GM19351 (cell line): ENCODE measurements at regions not wholly inside any gene's neighbourhood (a gene's known extent, or its start where the extent isn't known, plus 50 kb on each side); places are given as distances from the start of the nearest gene placed in this dataset.
"Not testable (repeated sequence)": the region's sequence is repeated elsewhere in the genome, so short reads cannot be mapped to it uniquely, and the experiment has no call there.

Experiments
- ATAC-seq: cut with Tn5 transposase; IDR thresholded peaks from one replicate; pipeline ENCODE4 v1.9.1; 2021; ENCODE audit warnings: mild to moderate bottlenecking, moderate library complexity; ENCODE audit not compliant: unreplicated experiment

GRCh38 chr15:62316413-62317060, 151.5 kb upstream of the C2CD4B start:
- no peak for ATAC-seq

- no peak for ATAC-seq
Observed at GRCh38 chr15:62320259-62320658, 155.2 kb upstream of the C2CD4B start.

- no peak for ATAC-seq
Observed at GRCh38 chr15:62323353-62323890, 158.3 kb upstream of the C2CD4B start.

- no peak for ATAC-seq
Observed at GRCh38 chr15:62324382-62324781, 159.3 kb upstream of the C2CD4B start.

GRCh38 chr15:62325597-62325996, 160.5 kb upstream of the C2CD4B start:
- ATAC-seq, result no peak

GRCh38 chr15:62326460-62327011, 161.5 kb upstream of the C2CD4B start:
- no peak for ATAC-seq

GRCh38 chr15:62327406-62327805, 162.3 kb upstream of the C2CD4B start:
- no peak for ATAC-seq

GRCh38 chr15:62332472-62332871, 167.4 kb upstream of the C2CD4B start:
- not testable (repeated sequence) for ATAC-seq

GRCh38 chr15:62334536-62334935, 169.5 kb upstream of the C2CD4B start:
- ATAC-seq, result no peak

- ATAC-seq, result no peak
Observed at GRCh38 chr15:62337934-62338333, 172.8 kb upstream of the C2CD4B start.

- no peak for ATAC-seq
Observed at GRCh38 chr15:62338497-62338896, 173.4 kb upstream of the C2CD4B start.

GRCh38 chr15:62342959-62343358, 177.9 kb upstream of the C2CD4B start:
- no peak for ATAC-seq

- no peak for ATAC-seq
Observed at GRCh38 chr15:62343397-62343796, 178.3 kb upstream of the C2CD4B start.

GRCh38 chr15:62344806-62345539, 179.9 kb upstream of the C2CD4B start:
- ATAC-seq, result peak; percentile 44

GRCh38 chr15:62346168-62346567, 181.1 kb upstream of the C2CD4B start:
- no peak for ATAC-seq

GRCh38 chr15:62348118-62348517, 183.0 kb upstream of the C2CD4B start:
- ATAC-seq, result no peak

GRCh38 chr15:62348623-62349022, 183.5 kb upstream of the C2CD4B start:
- no peak for ATAC-seq

- no peak for ATAC-seq
Observed at GRCh38 chr15:62352817-62353216, 187.7 kb upstream of the C2CD4B start.

- no peak for ATAC-seq
Observed at GRCh38 chr15:62357431-62357830, 192.3 kb upstream of the C2CD4B start.

GRCh38 chr15:62359416-62359815, 194.3 kb upstream of the C2CD4B start:
- ATAC-seq, result no peak

GRCh38 chr15:62360332-62361097, 195.4 kb upstream of the C2CD4B start:
- ATAC-seq, result no peak
